GM21619 (cell line): ENCODE measurements at regions not wholly inside any gene's neighbourhood (a gene's known extent, or its start where the extent isn't known, plus 50 kb on each side); places are given as distances from the start of the nearest gene placed in this dataset.
"Not testable (repeated sequence)": the region's sequence is repeated elsewhere in the genome, so short reads cannot be mapped to it uniquely, and the experiment has no call there.

Experiments used
- ATAC-seq: cut with Tn5 transposase; IDR thresholded peaks from one replicate; pipeline ENCODE4 v1.9.1; 2021; ENCODE audit not compliant: unreplicated experiment

- ATAC-seq: not testable (repeated sequence)
These were observed 266.6 kb downstream of the IRS1 start for GRCh38 chr2:226532976-226533375.

- ATAC-seq: no peak
These were observed 268.4 kb downstream of the IRS1 start for GRCh38 chr2:226531061-226531810.

- ATAC-seq: no peak
These were observed 270.1 kb downstream of the IRS1 start for GRCh38 chr2:226529556-226529955.

- ATAC-seq: no peak
These were observed 272.9 kb downstream of the IRS1 start for GRCh38 chr2:226526716-226527115.

- ATAC-seq: no peak
These were observed 275.2 kb downstream of the IRS1 start for GRCh38 chr2:226524381-226524843.

GRCh38 chr2:226520723-226521122 is 278.9 kb downstream of the IRS1 start:
- ATAC-seq: no peak

- no peak for ATAC-seq
These were observed 284.1 kb downstream of the IRS1 start for GRCh38 chr2:226515344-226516055.

- ATAC-seq: no peak
These were observed 284.7 kb downstream of the IRS1 start for GRCh38 chr2:226514895-226515294.

GRCh38 chr2:226511311-226511710 is 288.3 kb downstream of the IRS1 start:
- no peak for ATAC-seq

GRCh38 chr2:226508683-226509082 is 290.9 kb downstream of the IRS1 start:
- ATAC-seq: no peak

GRCh38 chr2:226508005-226508404 is 291.6 kb downstream of the IRS1 start:
- no peak for ATAC-seq

- ATAC-seq: no peak
These were observed 302.3 kb downstream of the IRS1 start for GRCh38 chr2:226497146-226497909.

- no peak for ATAC-seq
These were observed 303.4 kb downstream of the IRS1 start for GRCh38 chr2:226496273-226496550.

GRCh38 chr2:226495466-226496272 is 304.0 kb downstream of the IRS1 start:
- no peak for ATAC-seq

- ATAC-seq: no peak
These were observed 308.5 kb downstream of the IRS1 start for GRCh38 chr2:226491112-226491511.

GRCh38 chr2:226489775-226490541 is 309.7 kb downstream of the IRS1 start:
- peak; percentile 61 for ATAC-seq

GRCh38 chr2:226488034-226488433 is 311.6 kb downstream of the IRS1 start:
- ATAC-seq: no peak

- ATAC-seq: no peak
These were observed 312.0 kb downstream of the IRS1 start for GRCh38 chr2:226487573-226487972.

GRCh38 chr2:226483745-226484619 is 315.6 kb downstream of the IRS1 start:
- no peak for ATAC-seq
